ENCODE measurements at regions not wholly inside any gene's neighbourhood (a gene's known extent, or its start where the extent isn't known, plus 50 kb on each side); places are given as distances from the start of the nearest gene placed in this dataset.

GRCh38 chr1:42070996-42071395 is 82.2 kb upstream of the GUCA2B start:
- TF ChIP-seq EZH2phosphoT487 (IDR thresholded peaks at IDR 0.05; ENCODE audit: low read depth, severe bottlenecking, unreplicated experiment) (no peak), CTCF (IDR thresholded peaks at IDR 0.05; ENCODE audit: poor library complexity) (no peak), EZH2 (IDR thresholded peaks at IDR 0.05; ENCODE audit: borderline replicate concordance) (no peak)

Data from hepatocyte (in vitro differentiated cells).